Mucosa of descending colon (tissue), 3 donors: ENCODE measurements at regions not wholly inside any gene's neighbourhood (a gene's known extent, or its start where the extent isn't known, plus 50 kb on each side); places are given as distances from the start of the nearest gene placed in this dataset.

Experiments
- ATAC-seq: fragments of 200-7000 bp; cut with Tn5 transposase; one replicate; pipeline ENCODE4 v1.9.1; 2020; ENCODE audit warnings: mild to moderate bottlenecking, moderate library complexity
- DNase-seq, 3 donors: peaks; one replicate each; pipeline ENCODE4 v3.0.0-alpha.2; 2020
- H3K36me3 ChIP-seq: fragments of 200-600 bp; one replicate; pipeline ENCODE4 v1.8.0; 2021; ENCODE audit warnings: low read depth, mild to moderate bottlenecking
- H3K4me1 ChIP-seq: fragments of 200-600 bp; one replicate; pipeline ENCODE4 v1.8.0; 2021; ENCODE audit warnings: low read depth, mild to moderate bottlenecking
- H3K4me3 ChIP-seq: fragments of 200-600 bp; one replicate; pipeline ENCODE4 v1.8.0; 2021; ENCODE audit warnings: mild to moderate bottlenecking
- H3K9me3 ChIP-seq: fragments of 200-600 bp; one replicate; pipeline ENCODE4 v1.8.0; 2021; ENCODE audit warnings: mild to moderate bottlenecking
- intact Hi-C, 2 donors: fragments of 100-400 bp; cut with DNase I in 1 of 2; cut with micrococcal nuclease in 1 of 2; formaldehyde crosslinking; loops; one replicate each; pipeline versions ENCODE4 v1.11.0 to v1.11.1; 2022; cut with DNase I, micrococcal nuclease
- TF ChIP-seq, protein P1 (sequence below): fragments of 200-600 bp; IDR thresholded peaks from one replicate; pipeline ENCODE4 v1.8.0; 2022; ENCODE audit warnings: antibody characterized with exemption, mild to moderate bottlenecking
- donor health status: DM: no; HTN: no; CAD: no; lungs with moderate emphysema.
- donor health status: DM: no; HTN: no; CAD: no.
- donor health status: DM: no; HTN: yes; CAD: no.

DNA sequence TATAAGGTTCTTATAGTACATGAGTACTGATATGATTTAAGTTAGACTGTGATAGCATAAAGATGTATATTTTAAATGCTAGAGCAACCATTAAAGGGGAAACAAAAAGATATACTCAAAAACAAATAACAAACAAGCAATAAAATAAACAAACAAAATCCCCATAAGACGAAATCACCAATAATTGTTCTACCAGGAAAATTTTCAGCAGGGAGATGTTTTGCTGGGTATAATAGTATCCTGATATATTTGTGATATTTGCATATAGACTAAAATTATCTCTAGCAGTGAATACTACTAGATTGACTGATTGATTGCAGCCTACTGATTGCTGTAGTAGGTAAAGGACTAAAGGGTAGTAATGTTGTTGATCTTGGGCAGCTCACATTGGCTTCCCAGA is 177.4 kb downstream of the TMEM182 start:
- Histone ChIP-seq H3K9me3 (no peaks in the 10 kb centered on the region), H3K4me3 (no peak overlapping the region), H3K36me3 (no peaks in the 10 kb centered on the region), H3K4me1 (no peaks in the 10 kb centered on the region)
- DNase-seq (no peak), ATAC-seq (no peak)
- TF ChIP-seq, protein P1, sequence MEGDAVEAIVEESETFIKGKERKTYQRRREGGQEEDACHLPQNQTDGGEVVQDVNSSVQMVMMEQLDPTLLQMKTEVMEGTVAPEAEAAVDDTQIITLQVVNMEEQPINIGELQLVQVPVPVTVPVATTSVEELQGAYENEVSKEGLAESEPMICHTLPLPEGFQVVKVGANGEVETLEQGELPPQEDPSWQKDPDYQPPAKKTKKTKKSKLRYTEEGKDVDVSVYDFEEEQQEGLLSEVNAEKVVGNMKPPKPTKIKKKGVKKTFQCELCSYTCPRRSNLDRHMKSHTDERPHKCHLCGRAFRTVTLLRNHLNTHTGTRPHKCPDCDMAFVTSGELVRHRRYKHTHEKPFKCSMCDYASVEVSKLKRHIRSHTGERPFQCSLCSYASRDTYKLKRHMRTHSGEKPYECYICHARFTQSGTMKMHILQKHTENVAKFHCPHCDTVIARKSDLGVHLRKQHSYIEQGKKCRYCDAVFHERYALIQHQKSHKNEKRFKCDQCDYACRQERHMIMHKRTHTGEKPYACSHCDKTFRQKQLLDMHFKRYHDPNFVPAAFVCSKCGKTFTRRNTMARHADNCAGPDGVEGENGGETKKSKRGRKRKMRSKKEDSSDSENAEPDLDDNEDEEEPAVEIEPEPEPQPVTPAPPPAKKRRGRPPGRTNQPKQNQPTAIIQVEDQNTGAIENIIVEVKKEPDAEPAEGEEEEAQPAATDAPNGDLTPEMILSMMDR = no peak
- intact Hi-C loops = no loop called here

DNA sequence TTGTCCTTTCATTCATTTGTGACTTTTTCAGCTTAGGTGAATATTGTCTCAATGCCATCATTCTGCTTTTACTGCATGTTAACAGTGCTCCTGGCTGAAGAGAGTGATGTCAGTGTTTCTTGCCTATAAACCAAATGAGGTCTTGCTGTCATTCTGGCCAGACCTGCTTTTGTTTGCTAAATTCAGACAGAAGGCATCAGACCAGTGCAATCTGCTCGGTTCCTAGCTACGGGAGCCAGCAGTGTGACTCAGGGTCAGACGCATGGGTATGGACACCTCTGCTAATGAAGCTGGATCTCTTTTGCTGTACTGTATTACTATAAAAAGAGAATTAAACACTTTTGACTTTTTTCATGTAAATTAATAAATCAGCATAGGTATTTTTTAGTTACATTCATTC is 178.9 kb downstream of the TMEM182 start:
- TF ChIP-seq, protein P1 = no peak
- ATAC-seq = no peak
- Histone ChIP-seq H3K9me3 (no peaks in the 10 kb centered on the region), H3K36me3 (no peaks in the 10 kb centered on the region), H3K4me1 (no peaks in the 10 kb centered on the region), H3K4me3 (no peak overlapping the region)
- no peak for DNase-seq
- intact Hi-C loops = no loop called here

DNA sequence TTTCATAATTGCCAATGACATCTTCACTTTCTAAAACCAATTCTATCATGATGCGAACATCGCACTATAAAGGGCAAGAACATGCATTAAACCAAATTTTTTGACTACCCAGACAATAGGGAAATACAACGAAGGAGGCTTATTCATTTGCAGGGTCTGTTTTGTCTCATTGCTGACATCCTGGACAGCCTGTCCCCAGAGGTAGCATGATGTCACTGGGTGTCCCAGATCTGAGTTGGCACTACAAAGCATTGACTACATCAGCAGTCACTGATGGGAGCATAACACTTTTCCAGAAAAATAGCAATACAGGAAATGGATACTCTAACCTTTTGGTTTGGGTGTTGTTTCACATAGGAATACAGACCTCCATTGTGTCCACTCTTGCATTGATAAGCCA is 180.3 kb downstream of the TMEM182 start:
- Histone ChIP-seq H3K4me1 (no peaks in the 10 kb centered on the region), H3K36me3 (no peaks in the 10 kb centered on the region), H3K4me3 (no peak overlapping the region), H3K9me3 (no peaks in the 10 kb centered on the region)
- intact Hi-C loops = no loop called here
- no peak for ATAC-seq
- TF ChIP-seq, protein P1 = no peak
- DNase-seq = no peak

DNA sequence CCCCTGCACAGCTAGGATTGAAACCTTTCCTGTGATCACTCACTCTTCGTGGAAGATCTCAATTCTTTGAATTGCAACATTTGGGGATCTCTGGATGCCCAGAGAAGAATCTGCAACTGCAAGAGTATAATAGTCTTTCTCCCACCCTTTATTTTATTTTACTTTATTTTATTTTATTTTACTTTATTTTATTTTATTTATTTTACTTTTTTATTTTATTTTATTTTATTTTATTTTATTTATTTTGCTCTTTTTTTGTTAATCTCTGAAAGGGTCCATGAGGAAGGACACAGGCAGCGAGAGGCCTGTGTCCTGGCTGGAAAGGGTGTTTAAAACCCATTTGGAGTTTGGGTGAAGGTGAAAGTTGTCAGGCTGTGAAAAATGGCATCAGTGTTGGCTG is 181.4 kb downstream of the TMEM182 start:
- DNase-seq (no peak), ATAC-seq (no peak)
- intact Hi-C loops = no loop called here
- Histone ChIP-seq H3K36me3 (no peaks in the 10 kb centered on the region), H3K4me3 (no peak overlapping the region), H3K4me1 (no peaks in the 10 kb centered on the region), H3K9me3 (no peaks in the 10 kb centered on the region)
- TF ChIP-seq, protein P1 = no peak

DNA sequence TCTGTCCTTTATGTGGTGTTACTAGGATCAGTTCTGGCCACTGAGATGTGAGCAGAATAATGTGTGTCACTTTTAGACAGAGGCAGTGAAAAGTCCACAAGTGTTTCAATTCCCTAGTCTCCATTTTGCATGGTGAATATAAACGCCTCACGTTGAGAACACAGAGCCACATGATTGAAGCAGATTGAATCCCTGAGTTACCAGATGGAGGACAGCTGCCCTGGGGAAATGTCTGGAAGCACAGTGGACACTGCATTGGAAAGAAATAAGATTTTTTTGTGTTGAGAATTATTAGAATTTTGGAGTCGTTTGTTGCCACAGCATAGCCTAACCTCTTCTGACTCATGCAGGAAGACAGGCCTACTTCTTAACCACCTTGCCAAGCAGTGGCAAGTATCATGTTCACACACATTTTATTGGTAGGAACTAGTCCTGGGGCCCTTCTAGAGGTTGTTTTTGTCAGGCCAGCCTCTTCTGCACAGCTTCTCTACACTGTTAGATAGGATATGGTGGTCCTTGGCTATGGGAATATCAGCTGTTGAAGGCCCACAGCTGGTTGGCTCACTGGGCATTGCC is 188.6 kb downstream of the TMEM182 start:
- Histone ChIP-seq H3K36me3 (no peaks in the 10 kb centered on the region), H3K4me3 (no peak overlapping the region), H3K4me1 (no peaks in the 10 kb centered on the region), H3K9me3 (no peaks in the 10 kb centered on the region)
- ATAC-seq (no peak), DNase-seq (no peak)
- TF ChIP-seq, protein P1 = no peak
- intact Hi-C loops = no loop called here

DNA sequence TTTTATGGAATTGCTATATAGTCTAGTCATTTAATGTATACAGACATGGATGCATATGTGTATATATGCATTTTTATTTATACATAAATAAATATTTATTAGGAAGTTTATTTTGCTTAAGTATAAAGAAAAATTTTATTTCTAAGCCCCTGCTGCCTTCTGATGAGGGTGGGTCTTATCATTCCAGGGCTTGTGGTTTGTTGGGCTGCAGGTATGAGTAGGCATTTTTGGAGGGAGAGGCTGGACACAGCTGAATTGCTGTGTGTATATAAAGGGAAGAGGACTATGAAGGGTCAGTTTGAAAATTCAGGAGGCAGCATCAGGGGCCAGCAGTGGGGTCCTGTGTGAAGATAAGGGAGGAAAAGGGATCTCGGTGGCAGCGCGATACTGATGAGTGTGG is 189.4 kb downstream of the TMEM182 start:
- ATAC-seq (no peak), DNase-seq (no peak)
- no peak overlapping the region for H3K4me3 ChIP-seq
- TF ChIP-seq, protein P1 = no peak
- H3K4me1 ChIP-seq = no peaks in the 10 kb centered on the region
- no peaks in the 10 kb centered on the region for H3K9me3 ChIP-seq
- intact Hi-C loops = no loop called here
- no peaks in the 10 kb centered on the region for H3K36me3 ChIP-seq
